HS-27A (cell line): ENCODE measurements at regions not wholly inside any gene's neighbourhood (a gene's known extent, or its start where the extent isn't known, plus 50 kb on each side); places are given as distances from the start of the nearest gene placed in this dataset.
"Not testable (repeated sequence)": the region's sequence is repeated elsewhere in the genome, so short reads cannot be mapped to it uniquely, and the experiment has no call there.

Experiments
- DNase-seq: peaks from one replicate; pipeline ENCODE4 v3.0.0-alpha.2; 2012; ENCODE audit warnings: low read depth, missing footprints

GRCh38 chr5:12745537-12745936 is 841.3 kb upstream of the CTNND2 start:
- no peak for DNase-seq

- no peak for DNase-seq
Observed at GRCh38 chr5:12743582-12743981, 839.3 kb upstream of the CTNND2 start.

GRCh38 chr5:12730354-12730753 is 826.1 kb upstream of the CTNND2 start:
- DNase-seq = no peak

GRCh38 chr5:12716664-12717063 is 812.4 kb upstream of the CTNND2 start:
- DNase-seq = no peak

- no peak for DNase-seq
Observed at GRCh38 chr5:12707560-12707959, 803.3 kb upstream of the CTNND2 start.

GRCh38 chr5:12704955-12705354 is 800.7 kb upstream of the CTNND2 start:
- no peak for DNase-seq

- DNase-seq = no peak
Observed at GRCh38 chr5:12703254-12703653, 799.0 kb upstream of the CTNND2 start.

- no peak for DNase-seq
Observed at GRCh38 chr5:12695651-12696050, 791.4 kb upstream of the CTNND2 start.

- no peak for DNase-seq
Observed at GRCh38 chr5:12691330-12691729, 787.1 kb upstream of the CTNND2 start.

- no peak for DNase-seq
Observed at GRCh38 chr5:12690361-12690760, 786.1 kb upstream of the CTNND2 start.

- DNase-seq = no peak
Observed at GRCh38 chr5:12683249-12683648, 779.0 kb upstream of the CTNND2 start.

GRCh38 chr5:12679731-12680130 is 775.5 kb upstream of the CTNND2 start:
- no peak for DNase-seq

GRCh38 chr5:12675959-12676358 is 771.7 kb upstream of the CTNND2 start:
- no peak for DNase-seq

GRCh38 chr5:12672141-12672540 is 767.9 kb upstream of the CTNND2 start:
- DNase-seq = peak; percentile 1

GRCh38 chr5:12669326-12669725 is 765.1 kb upstream of the CTNND2 start:
- no peak for DNase-seq

GRCh38 chr5:12668564-12668963 is 764.3 kb upstream of the CTNND2 start:
- no peak for DNase-seq

GRCh38 chr5:12667818-12668217 is 763.6 kb upstream of the CTNND2 start:
- DNase-seq = not testable (repeated sequence)

- DNase-seq = not testable (repeated sequence)
Observed at GRCh38 chr5:12665772-12666171, 761.5 kb upstream of the CTNND2 start.

- no peak for DNase-seq
Observed at GRCh38 chr5:12662545-12663314, 758.5 kb upstream of the CTNND2 start.

- DNase-seq = no peak
Observed at GRCh38 chr5:12661617-12662370, 757.5 kb upstream of the CTNND2 start.

- DNase-seq = not testable (repeated sequence)
Observed at GRCh38 chr5:12660279-12661107, 756.2 kb upstream of the CTNND2 start.

- DNase-seq = no peak
Observed at GRCh38 chr5:12659686-12660085, 755.4 kb upstream of the CTNND2 start.
